ENCODE measurements at regions not wholly inside any gene's neighbourhood (a gene's known extent, or its start where the extent isn't known, plus 50 kb on each side); places are given as distances from the start of the nearest gene placed in this dataset.

DNA sequence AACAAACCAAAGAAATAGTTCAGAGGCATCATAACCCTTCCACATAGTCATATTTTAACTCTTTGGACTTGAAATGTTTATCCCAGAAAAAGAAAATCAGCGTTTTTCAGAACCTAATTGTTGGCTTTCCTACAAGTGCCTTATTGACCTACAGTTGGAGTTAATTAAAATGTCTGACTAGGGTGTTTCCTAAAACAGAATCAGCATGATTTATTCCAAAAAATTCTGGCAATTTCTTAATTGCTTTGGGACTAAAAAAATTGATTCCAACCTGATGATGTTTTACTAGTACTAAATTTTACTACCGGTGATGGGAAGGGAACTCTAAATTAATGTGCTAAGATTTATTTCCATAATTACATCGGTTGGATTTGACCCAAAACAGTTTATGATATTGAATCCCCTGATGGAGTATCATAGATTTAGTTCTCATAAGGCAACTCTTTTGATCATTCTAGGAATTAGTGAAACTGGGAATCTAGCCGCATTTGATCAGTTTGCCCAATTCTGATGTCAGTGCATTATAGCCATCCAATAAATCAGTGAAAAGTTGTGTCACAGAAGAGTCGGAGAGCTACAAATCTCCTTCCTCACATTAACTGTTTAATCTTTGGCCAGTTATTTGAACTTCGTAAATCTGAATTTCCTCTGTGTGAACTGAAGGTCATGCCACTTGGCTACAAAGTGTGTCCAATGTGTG, 134.3 kb upstream of the DSEL start:
- TF ChIP-seq, protein P1, sequence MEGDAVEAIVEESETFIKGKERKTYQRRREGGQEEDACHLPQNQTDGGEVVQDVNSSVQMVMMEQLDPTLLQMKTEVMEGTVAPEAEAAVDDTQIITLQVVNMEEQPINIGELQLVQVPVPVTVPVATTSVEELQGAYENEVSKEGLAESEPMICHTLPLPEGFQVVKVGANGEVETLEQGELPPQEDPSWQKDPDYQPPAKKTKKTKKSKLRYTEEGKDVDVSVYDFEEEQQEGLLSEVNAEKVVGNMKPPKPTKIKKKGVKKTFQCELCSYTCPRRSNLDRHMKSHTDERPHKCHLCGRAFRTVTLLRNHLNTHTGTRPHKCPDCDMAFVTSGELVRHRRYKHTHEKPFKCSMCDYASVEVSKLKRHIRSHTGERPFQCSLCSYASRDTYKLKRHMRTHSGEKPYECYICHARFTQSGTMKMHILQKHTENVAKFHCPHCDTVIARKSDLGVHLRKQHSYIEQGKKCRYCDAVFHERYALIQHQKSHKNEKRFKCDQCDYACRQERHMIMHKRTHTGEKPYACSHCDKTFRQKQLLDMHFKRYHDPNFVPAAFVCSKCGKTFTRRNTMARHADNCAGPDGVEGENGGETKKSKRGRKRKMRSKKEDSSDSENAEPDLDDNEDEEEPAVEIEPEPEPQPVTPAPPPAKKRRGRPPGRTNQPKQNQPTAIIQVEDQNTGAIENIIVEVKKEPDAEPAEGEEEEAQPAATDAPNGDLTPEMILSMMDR (IDR thresholded peaks at IDR 0.05) = no peak
- TF ChIP-seq POLR2A (IDR thresholded peaks at IDR 0.05) = no peak
